ENCODE measurements at regions not wholly inside any gene's neighbourhood (a gene's known extent, or its start where the extent isn't known, plus 50 kb on each side); places are given as distances from the start of the nearest gene placed in this dataset.

DNA sequence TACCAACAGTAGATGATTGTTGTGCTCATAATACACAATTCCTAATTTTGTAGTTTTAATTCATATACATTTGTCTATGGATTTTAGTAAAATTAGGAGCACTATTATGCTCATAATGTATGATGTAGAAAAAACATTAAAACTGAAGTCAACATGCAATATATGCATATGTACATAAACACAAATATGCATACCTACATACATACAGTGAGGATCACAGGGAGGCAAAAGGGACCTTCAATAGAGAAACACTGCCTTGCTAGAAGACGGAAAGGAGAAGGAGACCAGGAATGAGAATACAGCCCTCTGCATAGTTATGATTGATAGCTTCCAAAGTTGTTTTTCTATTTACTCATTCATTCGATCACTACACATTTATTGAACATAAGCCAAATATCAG is 606.5 kb downstream of the LMO4 start:
- no peaks in the 10 kb centered on the region for H3K27me3 ChIP-seq (ENCODE audit: control insufficient read depth in 1 of 2, insufficient read depth in 2 of 2, low read length in 2 of 2)
- CTCF ChIA-PET: no interaction called here
- Mint-ChIP-seq H3K27ac (no peak overlapping the region), H3K27me3 (peaks cover 8% of the 10 kb centered on the region), H3K36me3 (ENCODE audit: low read depth) (no peaks in the 10 kb centered on the region), H3K9me3 (peaks cover 7% of the 10 kb centered on the region), H3K4me3 (no peak overlapping the region), H3K4me1 (ENCODE audit: low read depth) (no peaks in the 10 kb centered on the region)
- intact Hi-C loops (cut with DNase I, micrococcal nuclease): no loop called here
- H3K27ac ChIP-seq (ENCODE audit: low read depth in 1 of 2, low read length in 2 of 2): no peak overlapping the region
- DNase-seq (no peak), ATAC-seq (ENCODE audit: poor library complexity) (no peak)
- no peaks in the 10 kb centered on the region for H3K4me1 ChIP-seq (ENCODE audit: insufficient read depth, low read length)
- peaks cover 0 to 4% of the 10 kb centered on the region in 2 experiments for H3K9me3 ChIP-seq (ENCODE audit: control insufficient read depth in 1 of 2, insufficient read depth in 1 of 2, low read length in 2 of 2)
- TF ChIP-seq, protein P1, sequence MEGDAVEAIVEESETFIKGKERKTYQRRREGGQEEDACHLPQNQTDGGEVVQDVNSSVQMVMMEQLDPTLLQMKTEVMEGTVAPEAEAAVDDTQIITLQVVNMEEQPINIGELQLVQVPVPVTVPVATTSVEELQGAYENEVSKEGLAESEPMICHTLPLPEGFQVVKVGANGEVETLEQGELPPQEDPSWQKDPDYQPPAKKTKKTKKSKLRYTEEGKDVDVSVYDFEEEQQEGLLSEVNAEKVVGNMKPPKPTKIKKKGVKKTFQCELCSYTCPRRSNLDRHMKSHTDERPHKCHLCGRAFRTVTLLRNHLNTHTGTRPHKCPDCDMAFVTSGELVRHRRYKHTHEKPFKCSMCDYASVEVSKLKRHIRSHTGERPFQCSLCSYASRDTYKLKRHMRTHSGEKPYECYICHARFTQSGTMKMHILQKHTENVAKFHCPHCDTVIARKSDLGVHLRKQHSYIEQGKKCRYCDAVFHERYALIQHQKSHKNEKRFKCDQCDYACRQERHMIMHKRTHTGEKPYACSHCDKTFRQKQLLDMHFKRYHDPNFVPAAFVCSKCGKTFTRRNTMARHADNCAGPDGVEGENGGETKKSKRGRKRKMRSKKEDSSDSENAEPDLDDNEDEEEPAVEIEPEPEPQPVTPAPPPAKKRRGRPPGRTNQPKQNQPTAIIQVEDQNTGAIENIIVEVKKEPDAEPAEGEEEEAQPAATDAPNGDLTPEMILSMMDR (IDR thresholded peaks at IDR 0.05): no peak
- H3K36me3 ChIP-seq (ENCODE audit: insufficient read depth, low read length): no peaks in the 10 kb centered on the region
- no peak overlapping the region for H3K4me3 ChIP-seq (ENCODE audit: low read length)
- POLR2A ChIA-PET: no interaction called here

DNA sequence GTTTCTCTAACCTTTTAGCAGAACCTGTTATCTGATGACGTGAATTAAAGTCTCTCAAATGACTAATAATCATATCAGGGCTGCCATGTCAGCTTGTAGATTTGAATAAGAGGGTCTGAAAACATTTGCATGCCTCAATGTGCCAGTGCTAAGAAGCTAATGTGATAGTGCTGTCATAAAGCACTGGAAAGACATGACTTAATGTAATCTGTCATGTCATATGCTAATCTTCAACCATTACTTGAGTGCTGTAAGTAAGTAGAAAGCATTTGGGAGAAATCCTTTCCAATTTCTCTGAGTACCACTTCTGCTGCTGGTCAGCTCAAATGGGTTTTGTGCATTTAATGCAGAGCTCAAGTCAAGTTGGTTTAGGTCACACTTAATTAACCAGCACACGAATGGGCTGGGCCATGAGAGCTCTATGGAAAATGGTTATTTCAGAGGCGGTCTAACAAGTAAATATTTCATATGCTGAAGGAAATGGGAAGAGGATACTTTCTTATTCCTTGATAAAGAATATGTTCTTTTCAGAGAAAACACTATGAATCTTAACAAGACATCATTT is 609.2 kb downstream of the LMO4 start:
- H3K4me1 ChIP-seq (ENCODE audit: insufficient read depth, low read length): no peaks in the 10 kb centered on the region
- Mint-ChIP-seq H3K4me1 (ENCODE audit: low read depth) (no peaks in the 10 kb centered on the region), H3K36me3 (ENCODE audit: low read depth) (no peaks in the 10 kb centered on the region), H3K4me3 (no peak overlapping the region), H3K27ac (no peak overlapping the region), H3K27me3 (peaks cover 8% of the 10 kb centered on the region), H3K9me3 (no peaks in the 10 kb centered on the region)
- no peaks in the 10 kb centered on the region for H3K36me3 ChIP-seq (ENCODE audit: insufficient read depth, low read length)
- H3K27me3 ChIP-seq (ENCODE audit: control insufficient read depth in 1 of 2, insufficient read depth in 2 of 2, low read length in 2 of 2): no peaks in the 10 kb centered on the region
- TF ChIP-seq, protein P1 (IDR thresholded peaks at IDR 0.05): no peak
- peaks cover 0 to 4% of the 10 kb centered on the region in 2 experiments for H3K9me3 ChIP-seq (ENCODE audit: control insufficient read depth in 1 of 2, insufficient read depth in 1 of 2, low read length in 2 of 2)
- no peak overlapping the region for H3K27ac ChIP-seq (ENCODE audit: low read depth in 1 of 2, low read length in 2 of 2)
- CTCF ChIA-PET: no interaction called here
- H3K4me3 ChIP-seq (ENCODE audit: low read length): no peak overlapping the region
- intact Hi-C loops (cut with DNase I, micrococcal nuclease): no loop called here
- POLR2A ChIA-PET: no interaction called here
- ATAC-seq (ENCODE audit: poor library complexity) (no peak), DNase-seq (no peak)

DNA sequence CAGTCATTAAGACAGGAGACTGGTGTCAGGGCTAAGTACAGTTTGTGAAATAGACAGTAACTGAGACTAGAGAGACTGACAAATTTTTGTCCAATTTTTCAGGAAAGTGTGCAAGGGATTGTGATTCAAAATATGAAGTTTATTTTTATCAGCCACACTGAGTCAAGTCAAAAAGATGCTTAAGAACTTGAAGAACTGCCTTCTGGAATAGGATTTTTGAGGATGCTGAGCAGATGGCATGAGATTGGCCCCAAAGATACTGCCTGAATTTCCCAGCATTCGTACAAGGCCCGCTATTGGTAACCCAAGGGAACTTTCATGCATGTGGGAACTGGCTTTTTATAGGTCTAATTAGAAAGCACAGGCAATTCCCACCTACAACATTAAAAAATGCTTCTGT is 610.0 kb downstream of the LMO4 start:
- Histone ChIP-seq H3K36me3 (ENCODE audit: insufficient read depth, low read length) (no peaks in the 10 kb centered on the region), H3K4me1 (ENCODE audit: insufficient read depth, low read length) (no peaks in the 10 kb centered on the region), H3K4me3 (ENCODE audit: low read length) (no peak overlapping the region), H3K27me3 (ENCODE audit: control insufficient read depth in 1 of 2, insufficient read depth in 2 of 2, low read length in 2 of 2) (no peaks in the 10 kb centered on the region), H3K27ac (ENCODE audit: low read depth in 1 of 2, low read length in 2 of 2) (no peak overlapping the region), H3K9me3 (ENCODE audit: control insufficient read depth in 1 of 2, insufficient read depth in 1 of 2, low read length in 2 of 2) (no peaks in the 10 kb centered on the region)
- Mint-ChIP-seq H3K36me3 (ENCODE audit: low read depth) (no peaks in the 10 kb centered on the region), H3K4me1 (ENCODE audit: low read depth) (no peaks in the 10 kb centered on the region), H3K9me3 (no peaks in the 10 kb centered on the region), H3K27me3 (peaks cover 8% of the 10 kb centered on the region), H3K4me3 (no peak overlapping the region), H3K27ac (no peak overlapping the region)
- intact Hi-C loops (cut with DNase I, micrococcal nuclease): no loop called here
- no peak for ATAC-seq (ENCODE audit: poor library complexity)
- TF ChIP-seq, protein P1 (IDR thresholded peaks at IDR 0.05): no peak
- ChIA-PET POLR2A (no interaction called here), CTCF (no interaction called here)
- no peak for DNase-seq

Measured in CD4-positive, alpha-beta T cell (primary cell).